WTC11 (cell line): ENCODE measurements at regions not wholly inside any gene's neighbourhood (a gene's known extent, or its start where the extent isn't known, plus 50 kb on each side); places are given as distances from the start of the nearest gene placed in this dataset.

Experiments used
- ATAC-seq: fragments of 200-7000 bp; cut with Tn5 transposase; 2 replicates; pipeline ENCODE4 v1.10.0; 2021; ENCODE audit warnings: mild to moderate bottlenecking, moderate library complexity
- CTCF ChIA-PET: fragments of 300-600 bp; sonication (Branson Sonifier 250); formaldehyde crosslinking; loops from one replicate; lab custom pipeline; 2021; ENCODE audit warnings: antibody characterized with exemption; lab: Charles Lee
- POLR2A ChIA-PET: fragments of 350-600 bp; sonication (Branson Sonifier 250); formaldehyde crosslinking; loops from one replicate; lab custom pipeline; 2021; ENCODE audit warnings: antibody characterized with exemption; lab: Charles Lee
- DNase-seq: peaks from one replicate; pipeline ENCODE4 v3.0.0; 2021; ENCODE audit warnings: low spot score
- H3K27ac Mint-ChIP-seq: 2 replicates; pipeline ENCODE4 v1.8.0; 2021; ENCODE audit warnings: mixed read lengths
- H3K27me3 Mint-ChIP-seq: 2 replicates; pipeline ENCODE4 v1.8.0; 2021; ENCODE audit warnings: low read depth, mild to moderate bottlenecking, moderate library complexity, mixed read lengths
- H3K36me3 Mint-ChIP-seq: 2 replicates; pipeline ENCODE4 v1.8.0; 2021; ENCODE audit warnings: mixed read lengths
- H3K4me1 Mint-ChIP-seq: 2 replicates; pipeline ENCODE4 v1.8.0; 2022; ENCODE audit warnings: mixed read lengths
- H3K4me3 Mint-ChIP-seq: 2 replicates; pipeline ENCODE4 v1.8.0; 2021; ENCODE audit warnings: mild to moderate bottlenecking, moderate library complexity, mixed read lengths
- H3K9me3 Mint-ChIP-seq: 2 replicates; pipeline ENCODE4 v1.8.0; 2021; ENCODE audit warnings: mixed read lengths
- ARID4B ChIP-seq: sonication (generic); formaldehyde crosslinking; IDR thresholded peaks from 2 replicates; pipeline ENCODE4 v1.8.0; 2023; ENCODE audit warnings: missing genetic modification reagents, mild to moderate bottlenecking, borderline replicate concordance
- ESRRA ChIP-seq: sonication (generic); formaldehyde crosslinking; IDR thresholded peaks from 2 replicates; pipeline ENCODE4 v1.8.1; 2022; ENCODE audit warnings: mild to moderate bottlenecking, missing genetic modification reagents, borderline replicate concordance
- IRF2 ChIP-seq: sonication (generic); formaldehyde crosslinking; IDR thresholded peaks from 2 replicates; pipeline ENCODE4 v1.8.0; 2022; ENCODE audit warnings: low read depth, missing genetic modification reagents, borderline replicate concordance
- MAX ChIP-seq: sonication (generic); formaldehyde crosslinking; IDR thresholded peaks from 2 replicates; pipeline ENCODE4 v1.8.0; 2022; ENCODE audit warnings: mild to moderate bottlenecking, missing genetic modification reagents
- MLX ChIP-seq: sonication (generic); formaldehyde crosslinking; IDR thresholded peaks from 2 replicates; pipeline ENCODE4 v1.8.1; 2023; ENCODE audit warnings: mild to moderate bottlenecking, missing genetic modification reagents, moderate library complexity
- MXD4 ChIP-seq: fragments of 250-450 bp; sonication (Bioruptor Pico); IDR thresholded peaks from 2 replicates; pipeline ENCODE4 v1.8.0; 2021; ENCODE audit warnings: mild to moderate bottlenecking, moderate library complexity, borderline replicate concordance
- NFATC4 ChIP-seq: fragments of 250-450 bp; sonication (Bioruptor Pico); IDR thresholded peaks from 2 replicates; pipeline ENCODE4 v1.9.0; 2021; ENCODE audit warnings: mild to moderate bottlenecking
- SOX15 ChIP-seq: fragments of 250-450 bp; sonication (Bioruptor Pico); IDR thresholded peaks from 2 replicates; pipeline ENCODE4 v1.9.0; 2021; ENCODE audit warnings: mild to moderate bottlenecking
- TEAD4 ChIP-seq: sonication (generic); formaldehyde crosslinking; IDR thresholded peaks from 2 replicates; pipeline ENCODE4 v1.8.0; 2022; ENCODE audit warnings: mild to moderate bottlenecking, missing genetic modification reagents
- ZNF263 ChIP-seq: sonication (generic); formaldehyde crosslinking; IDR thresholded peaks from 2 replicates; pipeline ENCODE4 v1.8.1; 2022; ENCODE audit warnings: low read depth, mild to moderate bottlenecking, moderate library complexity, missing genetic modification reagents
- ZNF317 ChIP-seq: sonication (generic); formaldehyde crosslinking; IDR thresholded peaks from 2 replicates; pipeline ENCODE4 v1.8.1; 2023; ENCODE audit warnings: low read depth, mild to moderate bottlenecking, moderate library complexity, missing genetic modification reagents, borderline replicate concordance
- ZNF425 ChIP-seq: fragments of 250-450 bp; sonication (Bioruptor Pico); conservative IDR thresholded peaks from 2 replicates; pipeline ENCODE4 v1.9.0; 2021; ENCODE audit warnings: mild to moderate bottlenecking
- ZNF671 ChIP-seq: fragments of 250-450 bp; sonication (Bioruptor Pico); IDR thresholded peaks from 2 replicates; pipeline ENCODE4 v1.8.0; 2021; ENCODE audit warnings: mild to moderate bottlenecking
- TF ChIP-seq, protein P1 (sequence below): sonication (generic); formaldehyde crosslinking; IDR thresholded peaks from 2 replicates; pipeline ENCODE4 v1.8.0; 2023; ENCODE audit warnings: missing genetic modification reagents
- TF ChIP-seq, protein P2 (sequence below): sonication (generic); formaldehyde crosslinking; conservative IDR thresholded peaks from 2 replicates; pipeline ENCODE4 v1.8.1; 2022; ENCODE audit warnings: mild to moderate bottlenecking, missing genetic modification reagents
- TF ChIP-seq, protein P3 (sequence below): sonication (generic); formaldehyde crosslinking; IDR thresholded peaks from 2 replicates; pipeline ENCODE4 v1.8.0; 2022; ENCODE audit warnings: mild to moderate bottlenecking, missing genetic modification reagents
- TF ChIP-seq, protein P4 (sequence below): sonication (generic); formaldehyde crosslinking; IDR thresholded peaks from 2 replicates; pipeline ENCODE4 v1.8.1; 2023; ENCODE audit warnings: mild to moderate bottlenecking, missing genetic modification reagents, borderline replicate concordance

DNA sequence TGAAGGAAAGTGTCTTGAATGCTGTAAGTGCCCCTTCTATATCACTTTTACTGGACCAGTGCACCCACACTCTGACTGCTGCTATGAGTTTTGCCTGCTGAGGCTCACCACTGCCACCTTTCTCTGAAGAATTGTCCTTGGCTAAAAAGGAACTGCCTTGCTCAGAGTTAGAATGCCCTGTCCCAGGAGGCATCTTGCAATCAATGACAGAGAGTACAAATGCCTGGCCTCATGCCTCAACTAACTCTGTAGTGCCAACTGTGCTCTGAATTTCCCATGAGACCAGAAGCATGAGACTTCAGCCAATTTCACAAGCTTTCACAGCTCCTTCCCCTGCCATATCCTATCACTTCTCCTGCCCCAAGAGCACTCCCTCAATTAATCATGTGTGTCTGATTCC lies 569.7 kb downstream of the ZNF608 start:
- no peak overlapping the region for H3K27ac Mint-ChIP-seq
- no peak for DNase-seq
- CTCF ChIA-PET, result no interaction called here

GRCh38 chr5:124173386-124173785 lies 573.1 kb downstream of the ZNF608 start:
- H3K4me1 Mint-ChIP-seq, result peaks cover 9% of the 10 kb centered on the region
- TF ChIP-seq ZNF263 (CRISPR knock-in tag), result no peak
- TF ChIP-seq MLX (CRISPR knock-in tag), result no peak
- TF ChIP-seq ZNF317 (CRISPR knock-in tag), result no peak
- TF ChIP-seq MAX (CRISPR knock-in tag), result no peak
- ATAC-seq, result no peak
- ChIA-PET CTCF (no interaction called here), POLR2A (no interaction called here)
- no peak overlapping the region for H3K4me3 Mint-ChIP-seq
- H3K9me3 Mint-ChIP-seq, result peaks cover 64% of the 10 kb centered on the region
- DNase-seq, result no peak
- peaks cover 51% of the 10 kb centered on the region for H3K36me3 Mint-ChIP-seq
- no peak overlapping the region for H3K27ac Mint-ChIP-seq
- H3K27me3 Mint-ChIP-seq, result no peaks in the 10 kb centered on the region

More for the DNA sequence above, 569.7 kb downstream of the ZNF608 start:
- H3K4me1 Mint-ChIP-seq, result peaks cover 14% of the 10 kb centered on the region
- no peak overlapping the region for H3K4me3 Mint-ChIP-seq
- 0 out of 2 replicates have a peak, but pooled peaks have one; percentile 59 for ATAC-seq
- H3K36me3 Mint-ChIP-seq, result peaks cover 52% of the 10 kb centered on the region
- POLR2A ChIA-PET, result no interaction called here
- no peaks in the 10 kb centered on the region for H3K27me3 Mint-ChIP-seq
- TF ChIP-seq NFATC4 (CRISPR knock-in tag) (no peak), MXD4 (CRISPR knock-in tag) (no peak), ZNF425 (CRISPR knock-in tag) (no peak), IRF2 (CRISPR knock-in tag) (no peak), ZNF671 (no peak), ARID4B (no peak), SOX15 (CRISPR knock-in tag) (no peak)
- TF ChIP-seq, protein P1, sequence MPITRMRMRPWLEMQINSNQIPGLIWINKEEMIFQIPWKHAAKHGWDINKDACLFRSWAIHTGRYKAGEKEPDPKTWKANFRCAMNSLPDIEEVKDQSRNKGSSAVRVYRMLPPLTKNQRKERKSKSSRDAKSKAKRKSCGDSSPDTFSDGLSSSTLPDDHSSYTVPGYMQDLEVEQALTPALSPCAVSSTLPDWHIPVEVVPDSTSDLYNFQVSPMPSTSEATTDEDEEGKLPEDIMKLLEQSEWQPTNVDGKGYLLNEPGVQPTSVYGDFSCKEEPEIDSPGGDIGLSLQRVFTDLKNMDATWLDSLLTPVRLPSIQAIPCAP (CRISPR knock-in tag), result no peak
- TF ChIP-seq, protein P2, sequence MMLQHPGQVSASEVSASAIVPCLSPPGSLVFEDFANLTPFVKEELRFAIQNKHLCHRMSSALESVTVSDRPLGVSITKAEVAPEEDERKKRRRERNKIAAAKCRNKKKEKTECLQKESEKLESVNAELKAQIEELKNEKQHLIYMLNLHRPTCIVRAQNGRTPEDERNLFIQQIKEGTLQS (CRISPR knock-in tag), result no peak
- H3K9me3 Mint-ChIP-seq, result peaks cover 58% of the 10 kb centered on the region

DNA sequence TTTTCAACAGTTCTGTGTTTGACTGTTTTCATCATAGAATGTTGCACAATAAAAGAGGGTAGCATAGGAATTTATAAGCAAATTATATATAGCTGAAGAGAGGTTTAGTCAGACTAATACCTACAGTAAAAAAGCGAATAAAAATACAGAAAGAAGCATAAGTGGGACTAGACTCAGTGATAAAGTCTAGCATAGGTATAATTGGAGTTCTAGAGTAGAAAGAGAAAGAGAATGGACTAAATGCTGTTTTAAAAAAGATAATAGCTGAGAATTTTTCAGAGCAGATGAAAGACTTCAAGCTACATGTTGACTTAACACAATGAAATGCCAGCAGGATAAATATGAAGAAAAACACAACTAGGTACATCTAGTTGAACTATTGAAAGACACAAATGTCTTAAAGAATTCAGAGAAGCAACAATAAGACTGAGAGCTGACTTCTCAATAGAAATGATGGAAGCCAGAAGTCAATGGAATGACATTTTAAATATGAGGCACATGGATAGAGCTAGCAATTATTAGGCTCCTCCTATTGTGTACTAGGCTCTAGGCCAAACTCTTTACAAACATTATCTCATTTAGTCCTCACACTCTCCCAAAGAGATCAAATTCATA lies 573.9 kb downstream of the ZNF608 start:
- DNase-seq, result no peak
- Mint-ChIP-seq H3K27me3 (no peaks in the 10 kb centered on the region), H3K27ac (no peak overlapping the region), H3K4me3 (no peak overlapping the region), H3K4me1 (peaks cover 3% of the 10 kb centered on the region), H3K9me3 (peaks cover 62% of the 10 kb centered on the region), H3K36me3 (peaks cover 48% of the 10 kb centered on the region)
- ChIA-PET POLR2A (no interaction called here), CTCF (interaction anchor here (0.5 kb wide), 1 partner anchor 635 kb away, joined by 3 read pairs; no protein-coding TSS in a partner anchor)
- no peak for ATAC-seq
- TF ChIP-seq, protein P3, sequence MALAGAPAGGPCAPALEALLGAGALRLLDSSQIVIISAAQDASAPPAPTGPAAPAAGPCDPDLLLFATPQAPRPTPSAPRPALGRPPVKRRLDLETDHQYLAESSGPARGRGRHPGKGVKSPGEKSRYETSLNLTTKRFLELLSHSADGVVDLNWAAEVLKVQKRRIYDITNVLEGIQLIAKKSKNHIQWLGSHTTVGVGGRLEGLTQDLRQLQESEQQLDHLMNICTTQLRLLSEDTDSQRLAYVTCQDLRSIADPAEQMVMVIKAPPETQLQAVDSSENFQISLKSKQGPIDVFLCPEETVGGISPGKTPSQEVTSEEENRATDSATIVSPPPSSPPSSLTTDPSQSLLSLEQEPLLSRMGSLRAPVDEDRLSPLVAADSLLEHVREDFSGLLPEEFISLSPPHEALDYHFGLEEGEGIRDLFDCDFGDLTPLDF, result no peak
- TF ChIP-seq ESRRA (CRISPR knock-in tag), result no peak
- no peak for TF ChIP-seq TEAD4 (CRISPR knock-in tag)
- TF ChIP-seq, protein P4, sequence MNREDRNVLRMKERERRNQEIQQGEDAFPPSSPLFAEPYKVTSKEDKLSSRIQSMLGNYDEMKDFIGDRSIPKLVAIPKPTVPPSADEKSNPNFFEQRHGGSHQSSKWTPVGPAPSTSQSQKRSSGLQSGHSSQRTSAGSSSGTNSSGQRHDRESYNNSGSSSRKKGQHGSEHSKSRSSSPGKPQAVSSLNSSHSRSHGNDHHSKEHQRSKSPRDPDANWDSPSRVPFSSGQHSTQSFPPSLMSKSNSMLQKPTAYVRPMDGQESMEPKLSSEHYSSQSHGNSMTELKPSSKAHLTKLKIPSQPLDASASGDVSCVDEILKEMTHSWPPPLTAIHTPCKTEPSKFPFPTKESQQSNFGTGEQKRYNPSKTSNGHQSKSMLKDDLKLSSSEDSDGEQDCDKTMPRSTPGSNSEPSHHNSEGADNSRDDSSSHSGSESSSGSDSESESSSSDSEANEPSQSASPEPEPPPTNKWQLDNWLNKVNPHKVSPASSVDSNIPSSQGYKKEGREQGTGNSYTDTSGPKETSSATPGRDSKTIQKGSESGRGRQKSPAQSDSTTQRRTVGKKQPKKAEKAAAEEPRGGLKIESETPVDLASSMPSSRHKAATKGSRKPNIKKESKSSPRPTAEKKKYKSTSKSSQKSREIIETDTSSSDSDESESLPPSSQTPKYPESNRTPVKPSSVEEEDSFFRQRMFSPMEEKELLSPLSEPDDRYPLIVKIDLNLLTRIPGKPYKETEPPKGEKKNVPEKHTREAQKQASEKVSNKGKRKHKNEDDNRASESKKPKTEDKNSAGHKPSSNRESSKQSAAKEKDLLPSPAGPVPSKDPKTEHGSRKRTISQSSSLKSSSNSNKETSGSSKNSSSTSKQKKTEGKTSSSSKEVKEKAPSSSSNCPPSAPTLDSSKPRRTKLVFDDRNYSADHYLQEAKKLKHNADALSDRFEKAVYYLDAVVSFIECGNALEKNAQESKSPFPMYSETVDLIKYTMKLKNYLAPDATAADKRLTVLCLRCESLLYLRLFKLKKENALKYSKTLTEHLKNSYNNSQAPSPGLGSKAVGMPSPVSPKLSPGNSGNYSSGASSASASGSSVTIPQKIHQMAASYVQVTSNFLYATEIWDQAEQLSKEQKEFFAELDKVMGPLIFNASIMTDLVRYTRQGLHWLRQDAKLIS (CRISPR knock-in tag), result no peak
